Pons (tissue), 1 donor: ENCODE measurements at regions not wholly inside any gene's neighbourhood (a gene's known extent, or its start where the extent isn't known, plus 50 kb on each side); places are given as distances from the start of the nearest gene placed in this dataset.
A peak's percentile ranks its signal among the peaks of the same experiment; 100 is the strongest.
"Not testable (repeated sequence)": the region's sequence is repeated elsewhere in the genome, so short reads cannot be mapped to it uniquely, and the experiment has no call there.

ENCODE experiments used
- DNase-seq: peaks from one replicate; pipeline ENCODE4 v3.0.0-alpha.2; 2016; ENCODE audit warnings: low spot score

DNA sequence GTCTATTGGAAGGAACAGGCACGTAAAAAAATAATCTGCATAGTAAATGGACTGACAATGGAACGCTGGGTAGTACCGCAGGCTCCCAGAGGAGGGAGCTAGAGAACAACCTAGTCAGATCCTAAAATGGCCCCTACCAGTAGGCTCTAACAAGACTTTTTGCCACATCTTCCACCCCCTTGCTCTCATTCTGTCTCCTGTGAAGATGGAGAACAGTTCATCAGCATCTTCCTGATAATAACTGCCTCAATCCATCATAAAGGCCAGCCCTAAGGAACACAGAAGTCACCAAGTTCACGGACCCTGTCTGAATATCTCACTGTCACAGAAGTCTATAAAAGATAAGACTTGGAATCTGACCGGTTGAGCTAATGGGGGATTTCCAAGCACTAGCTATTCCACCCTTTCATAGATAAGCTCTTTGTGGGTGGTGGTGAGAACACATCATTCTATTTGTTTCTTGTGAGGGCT is 133.4 kb downstream of the SLC1A3 start:
- DNase-seq, result peak; percentile 69

DNA sequence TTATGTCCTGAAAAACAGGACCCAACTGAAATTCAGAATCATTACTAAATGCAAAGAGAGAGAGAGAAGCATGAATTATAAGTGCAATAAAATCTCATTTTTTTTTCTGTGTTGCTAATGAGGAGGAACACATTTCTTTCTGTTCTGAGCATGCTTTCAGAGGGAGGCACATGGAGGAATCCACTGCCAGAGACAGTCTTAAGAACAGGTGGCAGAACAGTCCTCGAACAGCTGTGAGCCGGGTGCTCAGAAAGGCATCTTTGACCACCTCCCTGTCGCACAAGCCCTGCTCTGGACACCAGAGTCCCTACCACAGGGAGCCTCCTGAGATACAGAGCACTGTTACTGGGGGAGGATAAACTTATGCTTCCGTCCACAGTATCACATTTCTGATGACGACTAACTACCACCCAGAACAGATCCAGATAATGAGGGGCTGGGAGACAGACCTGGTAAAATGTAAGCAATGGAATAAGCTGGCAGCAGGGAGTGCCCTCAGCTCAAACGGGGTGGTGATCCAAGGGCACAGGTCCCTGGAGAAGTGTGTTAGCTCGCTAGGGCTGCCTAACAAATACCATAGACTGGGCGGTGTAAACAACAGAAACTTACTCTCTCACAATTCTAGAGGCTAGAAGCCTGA is 134.0 kb downstream of the SLC1A3 start:
- DNase-seq, result no peak

GRCh38 chr5:36741128-36741527 is 134.7 kb downstream of the SLC1A3 start:
- DNase-seq, result no peak

GRCh38 chr5:36743891-36744772 is 132.4 kb upstream of the NIPBL start:
- peak; percentile 58 for DNase-seq

GRCh38 chr5:36744773-36745589 is 131.6 kb upstream of the NIPBL start:
- peak; percentile 22 for DNase-seq

GRCh38 chr5:36747794-36748193 is 128.8 kb upstream of the NIPBL start:
- not testable (repeated sequence) for DNase-seq

- no peak for DNase-seq
Observed at GRCh38 chr5:36751886-36752285, 124.7 kb upstream of the NIPBL start.

DNA sequence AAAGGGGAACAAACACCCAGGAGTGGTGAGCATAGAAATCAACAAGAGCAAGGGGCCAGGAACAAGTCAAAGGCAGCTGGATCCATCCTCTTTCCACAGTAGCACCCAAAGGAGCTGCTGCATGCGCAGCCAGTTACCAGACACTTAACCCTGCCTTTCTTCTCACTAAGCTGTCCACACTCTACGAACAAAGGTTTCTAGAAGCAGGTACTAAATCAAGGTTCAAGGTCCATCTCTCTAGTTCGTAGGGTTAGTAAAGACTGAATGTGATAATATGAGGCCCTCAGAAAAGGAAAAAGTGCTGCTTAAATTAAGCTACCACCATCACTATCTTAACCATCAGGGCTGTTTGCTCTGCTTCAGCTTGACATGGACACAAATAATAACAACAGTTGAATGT is 121.2 kb upstream of the NIPBL start:
- DNase-seq, result no peak

- DNase-seq, result no peak
Observed at GRCh38 chr5:36755920-36756488, 120.6 kb upstream of the NIPBL start.

DNA sequence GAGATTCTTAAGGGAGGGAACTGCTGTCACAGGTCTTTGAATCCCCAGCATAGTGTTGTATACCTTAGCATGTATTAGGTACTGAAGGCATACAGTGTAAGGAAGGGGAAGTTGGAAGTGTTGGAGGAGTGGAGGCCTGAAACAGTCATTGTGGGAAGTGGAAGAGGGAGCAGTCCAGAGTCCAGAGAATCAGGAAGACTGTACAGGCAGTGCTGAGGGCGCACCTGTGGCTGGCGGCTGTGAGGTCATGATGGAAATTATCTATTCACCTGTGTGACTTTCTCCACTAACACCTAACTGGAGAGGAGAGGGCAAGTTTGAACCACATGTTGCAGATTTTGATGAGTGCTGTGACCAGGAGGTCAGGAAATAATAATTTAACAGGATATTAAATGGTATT is 119.7 kb upstream of the NIPBL start:
- DNase-seq, result no peak

DNA sequence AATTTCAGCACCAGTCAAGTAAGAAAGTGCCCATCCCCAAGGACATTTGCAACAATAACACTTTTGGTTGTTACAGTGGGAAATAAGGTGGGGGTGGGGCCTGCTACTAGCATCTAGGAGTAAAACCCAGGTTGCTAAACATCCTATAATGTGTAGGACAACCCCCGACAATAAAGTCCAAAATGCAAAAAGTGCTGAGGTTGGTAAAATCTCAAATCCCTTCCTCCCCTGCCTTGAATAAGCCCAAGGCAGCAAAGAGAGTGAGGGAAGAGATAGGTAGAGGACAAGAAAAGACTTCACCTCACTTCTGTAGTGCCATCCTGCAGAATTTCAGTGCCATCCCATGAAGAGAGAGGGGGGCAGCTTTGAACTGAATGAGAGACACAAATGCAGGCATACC is 117.5 kb upstream of the NIPBL start:
- DNase-seq, result no peak

- DNase-seq, result no peak
Observed at GRCh38 chr5:36763454-36763853, 113.1 kb upstream of the NIPBL start.

GRCh38 chr5:36765876-36766275 is 110.7 kb upstream of the NIPBL start:
- no peak for DNase-seq

- no peak for DNase-seq
Observed at GRCh38 chr5:36766981-36767380, 109.6 kb upstream of the NIPBL start.

DNA sequence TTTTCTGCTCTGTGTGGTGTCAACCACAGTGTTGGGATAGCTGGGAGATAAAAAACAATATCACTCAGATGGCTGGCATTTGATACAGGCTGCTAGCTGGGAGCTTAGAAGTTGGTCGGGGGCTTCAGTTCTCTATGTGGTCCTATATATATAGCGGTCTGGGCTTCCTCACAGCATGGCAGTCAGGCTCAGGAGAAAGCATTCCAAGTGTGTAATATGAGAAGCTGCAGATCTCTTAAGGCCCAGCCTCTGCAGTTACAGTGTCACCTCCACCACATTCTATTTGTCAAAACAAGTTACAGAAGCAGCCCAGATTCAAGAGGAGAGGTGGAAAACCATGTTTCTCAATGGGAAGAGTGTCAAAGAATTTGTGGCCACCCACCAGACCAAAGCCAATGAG is 108.1 kb upstream of the NIPBL start:
- no peak for DNase-seq

DNA sequence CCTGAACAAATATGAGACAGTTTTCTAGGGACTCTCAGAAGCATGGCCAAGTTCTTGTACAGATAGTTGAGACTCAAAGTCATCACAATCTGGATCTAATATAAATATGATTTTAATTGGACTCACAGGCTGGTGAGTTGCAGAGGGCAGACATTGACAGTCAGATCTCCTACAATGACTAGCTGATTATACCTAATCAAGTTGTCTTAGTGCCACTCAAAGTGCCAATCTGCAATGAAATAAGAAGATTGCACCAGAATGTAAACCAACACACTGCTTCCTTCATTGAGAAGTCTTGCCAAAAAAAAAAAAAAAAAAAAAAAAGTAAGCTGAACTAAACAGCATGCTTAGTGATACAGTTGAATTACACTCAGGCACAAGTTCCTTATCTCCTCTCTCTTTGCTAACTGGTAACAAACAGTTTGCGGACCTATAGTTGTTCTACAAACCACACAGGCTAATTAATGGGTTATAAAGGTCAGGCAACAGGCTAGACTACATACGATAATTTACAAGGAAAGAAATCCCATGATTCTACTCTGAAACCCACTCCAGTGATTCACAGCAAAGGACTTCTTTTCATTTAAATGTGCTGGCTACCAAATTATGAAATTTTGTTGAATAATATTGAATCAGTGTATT is 107.3 kb upstream of the NIPBL start:
- no peak for DNase-seq

DNA sequence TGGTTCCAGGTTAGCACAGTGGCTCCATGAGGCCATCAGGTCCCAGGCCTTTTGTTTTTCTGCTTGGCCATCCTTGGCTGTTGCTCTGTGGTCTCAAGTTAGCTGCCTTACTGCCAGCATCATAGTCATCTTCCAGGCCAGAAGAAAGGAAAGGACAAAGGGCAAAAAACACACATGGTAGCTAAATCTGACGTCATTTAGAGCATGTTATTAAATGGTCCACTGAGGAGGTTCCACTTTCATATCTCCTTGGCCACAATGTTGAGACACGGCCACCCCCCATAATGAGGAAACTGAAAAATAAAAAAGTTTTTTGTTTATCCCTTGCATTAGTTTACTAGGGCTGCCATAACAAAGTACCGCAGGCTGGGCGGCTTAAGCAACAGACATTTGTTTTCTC is 106.4 kb upstream of the NIPBL start:
- no peak for DNase-seq

DNA sequence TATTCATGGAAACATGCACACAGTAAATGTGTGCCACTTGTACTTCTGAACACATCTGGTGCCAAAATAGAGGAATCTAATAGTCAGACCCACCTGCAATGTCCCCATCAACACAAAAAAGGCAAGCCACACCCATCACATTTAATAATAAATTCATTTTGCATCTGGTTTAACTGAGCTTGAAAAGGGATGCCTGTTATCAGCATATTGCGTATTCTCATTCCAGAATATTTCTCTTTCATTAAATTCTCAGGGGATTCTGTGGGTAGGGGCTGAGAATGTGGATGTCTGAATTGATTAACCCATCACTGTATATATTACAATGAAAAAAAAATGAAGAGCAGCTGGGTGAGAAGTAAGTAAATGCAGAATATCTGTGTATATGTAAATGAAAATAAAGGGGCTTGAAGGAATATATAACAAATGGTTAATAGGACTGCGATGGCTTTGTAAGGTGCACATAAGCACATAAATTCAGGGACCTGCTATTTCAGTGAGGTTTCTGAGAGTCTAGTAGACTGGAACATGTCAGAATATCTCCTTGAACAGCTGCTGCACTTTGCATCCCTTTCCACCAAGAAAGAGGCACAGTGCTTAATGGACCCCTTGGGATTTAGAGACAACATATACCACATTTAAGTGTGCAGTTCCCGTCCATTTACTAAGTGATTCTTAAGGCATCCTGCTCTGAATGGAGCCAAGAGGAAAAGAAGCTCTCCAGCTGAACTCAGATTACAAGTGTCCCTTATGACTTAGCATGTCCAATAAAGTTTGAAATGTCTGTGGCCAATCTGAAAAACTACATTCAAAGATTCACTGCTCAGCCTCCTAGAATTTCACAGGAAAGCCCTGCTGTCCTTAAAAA is 104.1 kb upstream of the NIPBL start:
- no peak for DNase-seq

DNA sequence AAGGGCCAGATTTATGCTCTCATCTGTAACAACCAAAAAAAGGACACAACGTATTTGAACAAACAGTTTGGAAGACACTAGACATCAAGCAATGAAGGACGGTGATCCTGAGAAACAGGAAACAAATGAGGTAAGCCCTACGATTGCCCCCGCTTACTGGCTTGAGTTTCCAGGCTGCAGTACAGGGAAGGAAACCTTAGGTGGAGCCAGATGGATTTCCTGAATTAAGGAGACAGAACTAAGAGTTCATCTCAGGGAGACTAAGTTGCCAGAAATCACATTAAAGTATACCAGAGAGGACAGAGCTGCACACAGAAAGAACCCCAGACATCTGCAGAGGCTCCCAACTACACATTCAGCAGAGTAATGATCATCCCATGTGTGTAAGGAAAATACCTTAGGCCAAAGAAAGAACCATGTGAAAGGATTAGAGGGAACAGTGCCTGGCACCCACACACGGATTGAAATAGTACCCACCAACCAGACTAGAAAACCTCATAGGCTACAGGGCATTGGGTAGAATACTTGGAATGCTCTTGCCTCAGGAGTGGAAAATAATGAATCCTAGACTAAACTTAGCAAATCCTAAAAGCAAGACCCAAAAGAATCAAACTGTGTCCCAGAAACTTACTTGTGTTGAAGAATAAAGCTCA is 99.3 kb upstream of the NIPBL start:
- peak; percentile 28 for DNase-seq

- DNase-seq, result no peak
Observed at GRCh38 chr5:36778336-36778735, 98.2 kb upstream of the NIPBL start.
